Erythroblast (primary cell): ENCODE measurements at regions not wholly inside any gene's neighbourhood (a gene's known extent, or its start where the extent isn't known, plus 50 kb on each side); places are given as distances from the start of the nearest gene placed in this dataset.

Experiments
- GATA1 ChIP-seq: IDR thresholded peaks from 2 replicates; pipeline ENCODE4 v1.6.1; 2011; ENCODE audit warnings: low read depth, mild to moderate bottlenecking, control low read depth, low read length, moderate library complexity
- POLR2A ChIP-seq: IDR thresholded peaks from 2 replicates; pipeline ENCODE4 v1.6.1; 2011; ENCODE audit warnings: mild to moderate bottlenecking, low read length

GRCh38 chr11:29495676-29496075 lies 521.2 kb downstream of the KCNA4 start:
- TF ChIP-seq POLR2A (no peak), GATA1 (no peak)
